Sciatic nerve (tissue), 2 donors: ENCODE measurements at regions not wholly inside any gene's neighbourhood (a gene's known extent, or its start where the extent isn't known, plus 50 kb on each side); places are given as distances from the start of the nearest gene placed in this dataset.
"Not testable (repeated sequence)": the region's sequence is repeated elsewhere in the genome, so short reads cannot be mapped to it uniquely, and the experiment has no call there.

Experiments
- ATAC-seq: fragments of 200-7000 bp; cut with Tn5 transposase; one replicate; pipeline ENCODE4 v1.9.1; 2020; ENCODE audit warnings: mild to moderate bottlenecking, moderate library complexity
- DNase-seq: peaks from one replicate; pipeline ENCODE4 v3.0.0-alpha.2; 2020; ENCODE audit warnings: low spot score
- intact Hi-C: fragments of 100-400 bp; cut with DNase I; formaldehyde crosslinking; loops from one replicate; pipeline ENCODE4 v1.14.2; 2022
- donor health status: DM: no; HTN: no; CAD: no.
- donor health status: DM: no; HTN: no; CAD: no.

GRCh38 chr2:40043641-40044040 lies 264.6 kb upstream of the THUMPD2 start:
- intact Hi-C loops: no loop called here
- DNase-seq (no peak), ATAC-seq (no peak)

- intact Hi-C loops: no loop called here
- ATAC-seq (no peak), DNase-seq (no peak)
Observed at GRCh38 chr2:40043191-40043590, 264.1 kb upstream of the THUMPD2 start.

- intact Hi-C loops: no loop called here
- ATAC-seq (no peak), DNase-seq (no peak)
Observed at GRCh38 chr2:40041422-40042382, 262.6 kb upstream of the THUMPD2 start.

DNA sequence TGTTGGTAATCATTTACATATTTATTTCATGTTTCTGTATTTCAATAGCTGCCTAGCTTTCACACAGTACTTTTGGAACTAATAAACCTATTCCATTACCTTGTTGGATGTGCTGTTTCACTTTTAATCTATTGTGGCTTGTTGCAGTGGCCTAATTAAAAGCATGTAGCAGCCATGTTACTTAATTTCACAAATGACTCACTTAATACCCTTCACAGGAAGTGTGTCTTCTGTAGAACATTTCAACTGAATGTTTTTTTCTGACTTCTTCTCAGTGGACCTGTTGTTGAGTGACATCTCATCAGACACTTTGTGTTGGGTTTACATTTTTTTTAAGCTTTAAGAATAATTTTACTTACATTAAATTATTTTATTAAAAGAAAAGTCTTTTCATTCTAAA lies 260.5 kb upstream of the THUMPD2 start:
- DNase-seq (no peak), ATAC-seq (no peak)
- intact Hi-C loops: no loop called here

- no peak for DNase-seq
- ATAC-seq: no peak
- intact Hi-C loops: no loop called here
Observed at GRCh38 chr2:40038646-40039045, 259.6 kb upstream of the THUMPD2 start.

GRCh38 chr2:40037303-40037702 lies 258.2 kb upstream of the THUMPD2 start:
- DNase-seq (no peak), ATAC-seq (peak; percentile 65)
- intact Hi-C loops: no loop called here

GRCh38 chr2:40036241-40036640 lies 257.2 kb upstream of the THUMPD2 start:
- intact Hi-C loops: no loop called here
- no peak for ATAC-seq
- no peak for DNase-seq

- intact Hi-C loops: no loop called here
Observed at GRCh38 chr2:40034801-40035200, 255.7 kb upstream of the THUMPD2 start.

DNA sequence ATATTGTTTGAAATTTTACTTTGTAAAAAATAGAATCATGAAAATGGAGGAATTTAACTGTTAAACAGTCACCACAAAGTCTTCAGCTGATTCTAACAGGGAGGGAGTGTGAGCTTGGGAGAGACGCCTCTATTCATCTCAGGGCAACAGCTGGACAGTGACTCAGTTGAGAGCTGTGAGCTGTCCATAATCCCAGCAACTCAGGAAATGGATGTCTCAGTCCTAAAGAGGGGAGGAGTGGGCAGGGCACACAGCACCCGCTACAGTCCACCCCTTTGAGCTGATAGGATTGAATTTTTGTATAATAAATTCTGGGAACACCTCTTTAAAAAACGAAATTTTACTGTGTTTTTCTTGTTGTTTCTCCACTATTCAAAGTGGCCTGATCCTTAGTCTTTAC lies 255.1 kb upstream of the THUMPD2 start:
- DNase-seq (no peak), ATAC-seq (no peak)
- intact Hi-C loops: no loop called here

More at GRCh38 chr2:40034801-40035200, 255.7 kb upstream of the THUMPD2 start:
- DNase-seq: no peak
- ATAC-seq: no peak

DNA sequence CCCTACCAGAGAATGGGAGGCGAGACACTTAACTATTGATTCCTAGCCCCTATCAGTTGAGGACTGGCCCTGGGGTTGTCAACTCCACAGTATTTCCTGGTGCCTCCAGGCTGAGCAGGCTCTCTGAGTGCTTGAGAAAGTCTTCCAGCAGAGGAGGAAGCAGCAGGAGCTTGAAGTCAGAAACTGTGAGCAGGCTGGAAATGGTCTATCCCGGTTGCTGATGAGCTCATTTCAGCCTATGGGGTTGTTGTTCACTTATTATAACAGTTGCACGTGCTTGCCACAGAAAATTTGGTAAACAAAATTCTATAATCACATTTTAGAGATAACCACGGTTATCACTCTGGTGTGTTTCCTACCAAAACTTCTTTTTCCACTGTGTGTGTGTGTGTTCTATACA lies 254.7 kb upstream of the THUMPD2 start:
- intact Hi-C loops: no loop called here
- no peak for DNase-seq
- no peak for ATAC-seq

DNA sequence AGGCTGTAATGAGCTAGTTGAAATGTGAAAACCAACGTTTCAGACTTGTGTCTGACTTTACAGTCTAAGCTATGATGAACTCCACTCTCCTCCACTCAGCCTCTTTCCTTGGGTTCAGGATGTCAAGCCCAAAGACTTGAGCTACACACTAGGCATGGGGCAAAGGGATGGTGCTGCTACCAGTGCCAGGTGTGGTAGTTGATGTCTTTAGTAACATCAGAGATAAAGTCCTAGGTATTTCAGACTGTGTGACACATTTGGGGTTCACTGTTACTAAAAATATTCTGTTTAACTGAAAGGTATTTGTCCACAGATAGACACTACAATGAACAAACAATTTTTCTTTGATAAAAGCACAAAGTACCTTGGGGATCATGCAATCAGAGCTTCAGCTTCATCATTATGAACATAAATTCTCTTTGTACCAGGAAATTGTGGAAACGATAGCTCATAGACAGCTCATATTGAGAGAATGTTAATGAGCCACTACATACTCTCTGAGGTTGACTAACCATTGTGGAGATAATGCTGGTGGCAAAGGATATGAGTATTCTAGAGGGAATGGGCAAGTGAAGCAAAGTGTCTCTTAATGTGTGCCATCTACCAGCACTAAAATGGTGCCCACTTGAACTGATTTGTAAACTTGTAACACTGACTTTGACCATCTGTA lies 253.7 kb upstream of the THUMPD2 start:
- intact Hi-C loops: no loop called here
- no peak for DNase-seq
- ATAC-seq: no peak

- no peak for ATAC-seq
- intact Hi-C loops: no loop called here
- DNase-seq: no peak
Observed at GRCh38 chr2:40030456-40030975, 251.5 kb upstream of the THUMPD2 start.

DNA sequence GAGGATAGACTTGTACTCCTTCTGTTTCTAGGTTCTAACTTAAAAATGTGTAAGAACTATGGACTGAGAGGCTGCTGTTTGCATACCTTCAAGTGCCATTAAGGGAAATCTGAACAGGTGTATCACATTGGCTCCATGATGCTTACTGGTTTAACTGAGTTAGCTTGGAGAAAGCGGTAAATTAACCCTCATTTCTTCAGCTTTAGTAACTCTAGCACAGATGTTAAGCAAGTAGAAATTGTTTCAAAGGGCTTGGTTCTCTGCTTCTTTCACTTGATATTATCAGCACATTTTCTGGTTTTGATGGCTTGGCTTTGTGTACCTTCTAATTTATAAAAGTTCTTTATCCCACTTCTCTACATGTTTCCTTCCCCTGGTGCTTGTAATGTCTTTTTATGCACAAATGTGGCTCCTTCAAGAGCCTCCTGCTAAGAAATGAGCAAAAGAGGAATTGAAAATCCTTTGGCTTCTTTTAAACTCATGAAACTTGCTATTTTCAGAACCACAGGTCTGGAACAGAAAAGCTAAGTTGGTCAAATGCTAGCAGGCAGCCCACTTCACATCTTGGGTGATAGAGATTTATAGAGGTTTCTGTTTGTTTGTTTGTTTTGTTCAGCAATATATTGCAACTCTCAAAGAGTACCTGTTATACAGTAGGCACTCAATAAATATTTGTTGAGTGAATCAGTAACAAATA lies 249.9 kb upstream of the THUMPD2 start:
- ATAC-seq: no peak
- DNase-seq: no peak
- intact Hi-C loops: no loop called here

GRCh38 chr2:40027968-40028367 lies 248.9 kb upstream of the THUMPD2 start:
- intact Hi-C loops: no loop called here
- DNase-seq (no peak), ATAC-seq (no peak)

GRCh38 chr2:40025276-40025675 lies 246.2 kb upstream of the THUMPD2 start:
- DNase-seq, ATAC-seq, intact Hi-C loops: not testable (repeated sequence)

GRCh38 chr2:40020997-40021396 lies 241.9 kb upstream of the THUMPD2 start:
- ATAC-seq (no peak), DNase-seq (no peak)
- intact Hi-C loops: no loop called here

- DNase-seq (no peak), ATAC-seq (no peak)
Observed at GRCh38 chr2:40016151-40016885, 237.3 kb upstream of the THUMPD2 start.

GRCh38 chr2:40013962-40014361 lies 234.9 kb upstream of the THUMPD2 start:
- DNase-seq, intact Hi-C loops, ATAC-seq: not testable (repeated sequence)

More at GRCh38 chr2:40016151-40016885, 237.3 kb upstream of the THUMPD2 start:
- intact Hi-C loops: no loop called here

DNA sequence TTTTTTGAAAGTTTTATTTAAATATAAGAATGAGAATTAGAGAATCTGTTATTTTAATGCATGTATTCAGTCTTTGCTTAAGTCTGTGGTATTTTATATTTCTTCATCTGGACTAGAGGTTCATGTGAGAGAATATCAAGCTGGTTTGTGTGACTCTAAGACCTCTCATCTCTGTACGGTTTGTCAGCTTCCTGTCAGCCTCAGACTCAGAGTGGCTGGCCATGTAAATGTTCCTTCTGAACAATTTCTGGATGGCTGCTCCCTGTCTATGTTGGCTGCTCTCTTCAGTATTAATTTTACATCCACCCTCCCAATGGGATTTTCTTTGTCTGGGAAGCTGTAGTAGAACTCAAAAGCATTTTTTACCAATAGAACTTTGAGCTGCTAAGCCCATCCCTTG lies 225.3 kb upstream of the THUMPD2 start:
- intact Hi-C loops: no loop called here
- no peak for DNase-seq
- ATAC-seq: no peak
